Stimulated activated CD4-positive, alpha-beta T cell treated with anti-CD3 and anti-CD28 coated beads, Interleukin-1b, Interleukin-23, amount 100 ng/mL, for 4 hours (primary cell): ENCODE measurements at regions not wholly inside any gene's neighbourhood (a gene's known extent, or its start where the extent isn't known, plus 50 kb on each side); places are given as distances from the start of the nearest gene placed in this dataset.
A peak's percentile ranks its signal among the peaks of the same experiment; 100 is the strongest.

Source experiments
- DNase-seq, 2 donors: peaks; one replicate each; pipeline ENCODE4 v3.0.0-alpha.2; 2020; ENCODE audit warnings: low read depth in 2 of 2

DNA sequence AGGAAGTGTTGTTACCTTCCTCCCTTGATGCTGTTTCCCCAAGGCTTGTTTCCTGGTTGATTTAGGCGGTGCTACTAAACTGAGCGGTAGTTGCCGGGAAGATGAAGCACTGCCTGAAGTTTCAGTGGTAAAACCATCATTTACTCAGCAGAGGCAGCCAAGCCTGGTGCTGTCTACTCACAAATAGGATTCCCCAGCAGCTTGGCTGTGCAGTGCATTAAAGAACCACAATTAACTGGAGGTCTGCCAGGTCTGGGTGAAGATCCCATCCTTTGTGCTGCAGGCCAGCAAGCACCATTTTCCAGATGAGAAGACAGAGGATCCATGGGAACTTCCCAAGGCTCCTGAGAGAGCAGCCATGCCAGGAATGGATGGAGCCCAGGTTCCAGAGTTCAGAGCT lies 231.9 kb upstream of the E2F8 start:
- DNase-seq, result no peak

DNA sequence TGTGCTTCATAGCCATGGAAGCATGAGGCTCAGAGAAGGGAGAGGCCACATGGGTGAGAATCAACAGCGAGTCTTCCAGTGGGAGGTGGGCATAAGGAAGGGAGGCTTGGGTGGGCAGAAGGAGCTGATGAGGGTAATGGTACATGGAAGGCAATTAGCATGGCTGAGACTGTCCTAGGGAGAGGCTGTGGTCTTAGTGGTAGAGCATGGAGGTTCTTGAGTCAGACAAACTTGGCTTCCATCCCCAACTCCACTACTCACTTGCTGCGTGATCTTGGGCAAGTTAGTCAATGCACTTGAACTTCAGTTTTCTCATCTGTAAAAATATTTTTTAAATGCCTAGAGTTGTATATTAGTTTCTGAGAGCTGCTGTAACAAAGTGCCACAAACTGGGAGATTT lies 227.2 kb upstream of the E2F8 start:
- no peak for DNase-seq

DNA sequence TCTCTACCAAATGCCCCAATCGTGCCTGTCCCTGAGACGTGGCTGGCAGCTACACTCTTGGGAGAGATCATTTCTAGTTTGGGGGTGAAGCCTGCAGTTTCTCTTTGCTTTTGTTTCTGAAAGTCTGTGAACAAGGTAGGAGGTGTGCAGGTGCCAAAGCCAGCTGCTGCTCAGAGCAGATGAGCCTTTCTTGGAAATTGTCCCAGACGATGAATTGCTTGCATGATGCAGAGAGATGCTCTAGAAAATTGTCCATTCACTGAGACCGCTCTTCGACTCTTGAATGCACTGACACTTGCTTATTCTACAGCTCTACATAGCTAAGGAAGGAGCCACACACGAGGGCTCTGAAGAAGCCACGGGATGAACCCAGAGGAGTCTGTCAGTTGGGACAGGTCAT lies 225.6 kb upstream of the E2F8 start:
- DNase-seq, result no peak

DNA sequence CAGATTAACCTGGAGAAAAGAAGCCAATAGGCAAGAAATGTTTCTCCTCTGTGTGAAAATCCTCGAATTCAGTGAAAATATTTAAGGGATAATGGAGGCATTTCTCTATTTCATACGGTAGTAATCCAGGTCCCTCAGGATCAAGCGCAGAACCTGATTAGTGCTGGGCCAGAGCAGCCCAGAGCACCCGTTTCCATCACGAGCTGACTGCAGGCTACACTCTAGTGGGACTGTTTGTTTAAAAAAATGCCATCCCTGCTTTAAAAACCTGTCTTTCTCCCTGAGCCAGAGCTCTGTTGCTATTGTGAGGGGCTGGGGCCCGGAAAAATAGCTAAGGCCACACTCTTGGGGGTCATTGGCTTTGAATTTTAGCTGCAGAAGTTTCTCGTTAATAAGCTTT lies 223.2 kb upstream of the E2F8 start:
- DNase-seq, result no peak

DNA sequence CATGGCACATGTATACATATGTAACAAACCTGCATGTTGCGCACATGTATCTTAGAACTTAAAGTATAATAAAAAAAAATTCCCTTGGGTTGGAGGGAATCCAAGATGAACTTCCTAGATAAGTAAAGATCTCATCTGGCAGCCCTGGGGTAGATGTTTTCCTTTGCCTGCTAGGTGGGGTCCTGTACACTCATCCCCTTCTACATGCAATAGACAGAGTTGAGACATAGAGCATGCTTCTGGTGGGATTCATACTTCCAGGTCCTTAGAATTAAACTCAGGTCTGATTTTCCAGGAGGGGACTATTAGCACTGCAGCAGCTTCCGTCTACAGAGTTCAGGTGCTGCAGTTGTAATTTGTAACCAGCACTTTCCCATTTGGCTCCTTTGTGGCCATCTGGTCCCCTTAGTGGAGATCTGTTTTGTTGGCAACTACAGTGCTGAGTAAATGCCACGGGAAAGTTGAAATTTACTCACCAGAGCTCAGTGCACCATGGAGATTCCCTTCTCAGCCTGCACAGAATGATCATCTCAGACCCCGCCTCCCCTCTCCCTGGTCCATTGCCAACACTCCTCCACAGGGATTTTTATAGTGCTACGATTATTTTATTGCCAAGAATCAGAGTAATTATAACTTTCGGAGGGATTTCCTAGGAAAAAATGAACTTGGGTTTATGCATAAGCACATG lies 220.1 kb upstream of the E2F8 start:
- no peak for DNase-seq

DNA sequence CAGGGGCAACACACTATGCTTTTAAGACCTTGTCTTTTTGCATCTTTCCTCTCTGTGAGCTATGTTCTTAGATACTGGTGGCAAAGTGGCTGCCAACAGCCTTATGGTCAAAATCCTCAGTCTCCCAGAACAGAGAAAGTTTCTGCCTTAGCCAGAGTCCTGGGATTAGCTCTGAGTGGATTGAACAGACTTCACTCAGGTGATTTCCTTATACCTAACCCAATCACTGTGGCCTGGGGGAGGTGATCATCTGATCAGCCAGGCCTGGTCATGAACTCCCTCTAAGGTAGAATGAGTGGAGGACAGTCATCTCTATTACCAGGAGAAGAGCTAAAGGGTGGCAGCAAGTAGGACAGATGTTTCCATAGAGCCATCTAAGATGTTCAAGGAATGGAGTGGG lies 218.5 kb upstream of the E2F8 start:
- no peak for DNase-seq

DNA sequence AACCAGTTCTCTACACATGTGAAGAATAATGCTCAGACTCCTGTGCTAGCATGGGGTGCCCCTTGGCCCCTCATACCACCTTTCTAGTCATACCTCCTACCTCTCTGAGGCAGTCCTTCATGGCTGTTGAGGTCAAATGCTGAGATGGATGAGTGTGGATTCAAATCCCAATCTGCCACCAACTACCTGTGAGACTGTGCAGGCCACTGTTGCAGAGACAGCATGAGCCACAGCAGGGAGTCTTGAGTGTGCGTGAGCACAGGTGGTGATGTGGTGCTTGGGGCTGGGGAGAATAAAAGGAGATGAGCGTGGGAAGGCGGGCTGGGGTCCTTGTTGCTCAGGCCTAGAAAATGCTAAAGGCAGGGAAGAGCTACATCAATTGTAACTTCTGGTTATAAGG lies 218.0 kb upstream of the E2F8 start:
- DNase-seq, result no peak

DNA sequence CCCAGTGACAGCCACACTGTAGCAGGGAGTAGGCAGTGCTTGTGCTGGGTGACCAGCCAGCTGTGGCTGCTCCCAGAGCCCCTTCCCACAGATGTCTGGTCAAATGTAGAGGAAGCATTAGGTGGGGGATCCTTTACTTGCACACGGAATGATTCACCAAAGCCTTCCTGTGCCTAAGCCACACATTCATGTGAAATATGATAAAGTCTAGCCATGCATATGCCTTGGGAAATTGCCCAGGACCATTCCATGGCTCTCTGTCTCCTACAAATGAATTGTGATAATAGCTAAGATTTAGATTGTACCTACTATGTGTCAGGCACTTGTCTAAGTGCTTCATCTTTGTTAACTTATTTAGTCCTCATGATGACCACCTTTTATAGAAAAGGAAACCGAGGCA lies 217.5 kb upstream of the E2F8 start:
- no peak for DNase-seq

DNA sequence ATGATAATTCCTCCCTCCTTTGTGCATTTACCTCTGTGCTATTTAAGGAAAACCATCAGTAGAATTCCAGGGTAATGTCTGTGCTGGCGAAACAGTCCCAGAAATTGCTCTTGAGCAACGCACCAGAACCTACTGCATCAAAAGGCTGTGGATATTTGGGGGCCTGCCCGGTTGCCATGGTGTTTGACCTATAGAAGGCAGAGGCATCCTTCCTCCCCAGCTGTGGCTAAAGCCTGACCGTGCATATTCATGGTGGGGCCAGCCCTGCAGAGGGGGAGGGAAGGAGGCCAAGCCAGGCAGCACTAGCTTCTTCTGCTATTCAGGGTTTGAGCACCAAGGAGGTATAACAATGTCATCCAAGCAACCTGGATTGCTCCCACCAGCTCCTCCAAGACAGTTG lies 215.0 kb upstream of the E2F8 start:
- no peak for DNase-seq

DNA sequence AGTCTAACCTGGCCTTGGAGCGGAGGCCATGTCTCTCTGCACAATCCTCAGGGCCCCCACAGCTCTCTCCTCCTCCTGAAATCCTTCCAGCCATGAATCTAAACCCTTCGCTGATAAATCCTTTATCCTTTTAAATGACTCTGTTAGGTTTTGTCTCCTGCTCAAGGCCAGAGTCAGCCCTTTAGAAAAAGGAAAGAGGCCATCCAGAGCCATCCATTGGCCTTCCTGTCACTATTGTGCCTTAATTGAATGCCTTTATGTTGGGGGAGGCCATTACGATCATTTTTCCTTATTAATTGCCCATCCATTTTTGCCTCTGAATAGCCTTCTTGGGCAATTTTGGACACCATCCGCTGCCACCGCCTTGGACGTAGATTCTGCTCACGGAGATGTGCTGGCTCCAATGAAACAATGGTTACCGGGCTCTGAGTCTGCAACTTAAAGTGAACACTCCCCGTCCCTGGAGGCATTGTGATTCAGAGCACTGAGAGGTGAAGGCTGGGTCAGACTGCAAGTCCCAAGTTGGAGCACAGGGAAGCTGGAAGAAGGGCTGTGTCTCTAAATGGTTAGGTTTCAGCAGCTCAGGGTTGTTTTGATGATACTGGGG lies 213.0 kb upstream of the E2F8 start:
- no peak for DNase-seq

DNA sequence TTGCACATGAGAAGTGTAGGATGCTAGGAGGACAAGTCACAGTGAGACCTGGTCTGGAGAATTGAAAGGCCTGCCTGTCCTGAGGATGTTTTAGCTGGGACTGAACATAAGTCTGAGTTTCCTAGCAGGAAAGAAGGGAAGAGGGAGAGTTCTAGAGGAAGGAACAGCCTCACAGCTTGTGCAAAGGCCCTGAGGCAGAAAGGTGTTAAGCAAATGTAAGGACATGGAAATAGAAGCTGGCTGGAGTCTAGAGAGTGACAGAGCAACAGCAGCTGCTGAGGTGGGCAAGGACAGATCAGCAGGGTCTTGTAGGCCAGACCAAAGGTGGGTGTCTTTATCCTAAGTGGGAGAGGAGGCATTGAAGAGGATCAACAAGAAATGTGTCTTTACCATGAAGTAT lies 210.9 kb upstream of the E2F8 start:
- DNase-seq, result no peak

DNA sequence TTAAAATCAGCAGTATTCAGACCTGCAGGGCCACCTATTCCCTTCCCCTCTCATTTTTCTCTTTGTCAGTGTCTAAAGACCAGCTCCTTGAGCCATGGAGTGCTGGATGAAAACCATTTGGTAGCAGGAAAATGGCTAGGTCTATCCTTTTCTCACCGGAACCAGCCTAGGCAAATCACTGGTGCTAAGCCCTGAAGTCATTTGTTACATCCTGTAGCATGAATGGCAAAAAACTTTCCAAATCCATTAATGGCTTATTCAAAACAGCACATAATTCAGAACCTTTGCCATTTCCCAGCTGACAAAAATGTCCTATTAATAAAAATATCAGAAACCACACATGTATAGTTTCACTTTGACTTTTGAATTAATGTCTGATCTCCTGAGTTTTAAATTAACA lies 209.5 kb upstream of the E2F8 start:
- no peak for DNase-seq

DNA sequence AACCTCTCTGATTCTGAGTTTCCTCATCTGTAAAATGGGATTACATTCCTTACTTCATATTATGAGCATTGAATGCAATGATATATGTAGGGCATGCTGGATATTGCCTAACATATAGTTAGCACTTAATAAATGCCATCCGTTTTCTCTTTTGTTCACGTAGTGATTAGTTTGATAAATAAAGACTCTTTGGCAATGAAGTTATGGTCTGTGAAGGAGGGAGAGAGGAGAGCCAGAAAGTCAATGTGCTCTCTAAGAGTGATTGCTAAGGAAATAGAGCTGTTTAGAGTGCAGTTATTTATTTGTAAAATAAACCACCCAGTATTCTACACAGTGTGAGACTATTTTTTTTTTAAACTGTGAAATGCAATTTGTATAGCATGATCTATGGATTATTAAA lies 207.9 kb upstream of the E2F8 start:
- no peak for DNase-seq

DNA sequence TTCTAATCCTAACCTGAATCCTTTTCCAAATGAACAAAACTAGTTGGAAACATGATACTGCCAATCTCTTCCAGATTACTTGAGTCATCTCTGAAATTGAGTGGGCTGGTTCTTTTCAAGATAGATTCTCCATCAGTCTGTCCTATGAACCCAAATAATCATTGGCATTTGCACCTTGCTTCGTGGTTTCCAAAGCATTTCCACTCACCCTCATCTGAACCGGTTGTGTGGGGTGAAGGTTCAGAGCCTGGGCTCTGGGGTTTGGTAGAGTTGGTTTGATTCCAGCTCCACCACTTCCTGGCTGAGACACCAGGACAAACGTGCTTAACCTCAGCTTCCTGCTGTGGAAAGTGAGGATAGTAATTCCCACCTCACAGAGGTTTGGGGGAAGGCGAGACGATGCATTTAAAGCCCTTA lies 206.4 kb upstream of the E2F8 start:
- no peak for DNase-seq

DNA sequence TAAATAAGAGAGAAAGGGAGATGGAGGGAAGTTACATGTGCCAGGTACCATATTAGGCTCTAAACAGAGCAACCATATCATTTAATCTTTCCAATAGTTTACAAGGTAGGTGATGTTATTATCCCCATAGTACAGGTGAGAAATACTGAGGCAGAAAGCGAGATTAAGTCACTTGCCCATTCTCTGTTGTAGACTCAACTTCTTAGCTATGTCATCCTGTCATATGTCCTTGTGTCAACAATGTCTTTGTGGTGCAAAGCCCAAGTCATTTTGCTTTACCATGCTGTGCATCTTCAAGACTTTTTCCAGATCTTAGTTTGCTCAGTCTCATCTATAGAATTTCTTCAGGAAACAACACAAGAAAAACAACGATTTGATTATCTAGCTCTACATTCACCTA lies 205.0 kb upstream of the E2F8 start:
- no peak for DNase-seq

DNA sequence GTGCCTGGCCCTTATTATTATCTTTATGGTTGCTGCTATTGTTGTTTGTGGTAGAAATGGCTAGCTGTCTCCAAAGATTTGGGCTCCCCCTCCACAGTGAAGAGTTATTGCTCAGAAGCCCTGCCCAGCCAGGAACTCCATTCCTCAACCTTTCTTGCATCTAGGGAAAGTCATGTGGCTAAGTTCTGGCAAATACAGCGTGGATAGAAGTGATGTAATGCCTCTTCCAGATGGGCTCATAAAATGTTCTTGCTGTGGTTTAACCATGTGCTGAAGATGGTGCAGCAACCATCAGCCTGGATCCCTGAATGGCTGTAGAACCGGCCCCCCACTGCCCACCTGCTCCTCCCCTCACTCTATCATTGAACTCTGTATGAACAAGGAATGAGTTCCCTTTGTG lies 203.5 kb upstream of the E2F8 start:
- no peak for DNase-seq

DNA sequence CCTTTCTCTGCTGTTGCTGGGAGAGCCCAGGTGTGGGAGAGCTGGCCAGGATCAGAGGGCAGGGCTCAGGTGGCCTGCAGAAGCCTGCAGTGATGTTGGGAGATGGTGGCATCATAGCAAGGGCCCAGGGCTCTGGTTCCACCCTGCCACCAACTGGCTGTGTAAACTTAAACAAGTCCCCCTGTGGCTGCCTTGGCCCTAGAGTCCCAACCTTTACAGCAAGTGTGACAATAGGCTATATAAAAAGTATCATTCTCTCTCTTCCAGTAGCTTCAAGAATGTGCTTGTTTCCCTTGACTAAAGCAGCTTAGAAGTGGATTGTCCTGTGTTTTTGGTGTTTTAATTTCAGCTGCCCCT lies 201.8 kb upstream of the E2F8 start:
- no peak for DNase-seq

DNA sequence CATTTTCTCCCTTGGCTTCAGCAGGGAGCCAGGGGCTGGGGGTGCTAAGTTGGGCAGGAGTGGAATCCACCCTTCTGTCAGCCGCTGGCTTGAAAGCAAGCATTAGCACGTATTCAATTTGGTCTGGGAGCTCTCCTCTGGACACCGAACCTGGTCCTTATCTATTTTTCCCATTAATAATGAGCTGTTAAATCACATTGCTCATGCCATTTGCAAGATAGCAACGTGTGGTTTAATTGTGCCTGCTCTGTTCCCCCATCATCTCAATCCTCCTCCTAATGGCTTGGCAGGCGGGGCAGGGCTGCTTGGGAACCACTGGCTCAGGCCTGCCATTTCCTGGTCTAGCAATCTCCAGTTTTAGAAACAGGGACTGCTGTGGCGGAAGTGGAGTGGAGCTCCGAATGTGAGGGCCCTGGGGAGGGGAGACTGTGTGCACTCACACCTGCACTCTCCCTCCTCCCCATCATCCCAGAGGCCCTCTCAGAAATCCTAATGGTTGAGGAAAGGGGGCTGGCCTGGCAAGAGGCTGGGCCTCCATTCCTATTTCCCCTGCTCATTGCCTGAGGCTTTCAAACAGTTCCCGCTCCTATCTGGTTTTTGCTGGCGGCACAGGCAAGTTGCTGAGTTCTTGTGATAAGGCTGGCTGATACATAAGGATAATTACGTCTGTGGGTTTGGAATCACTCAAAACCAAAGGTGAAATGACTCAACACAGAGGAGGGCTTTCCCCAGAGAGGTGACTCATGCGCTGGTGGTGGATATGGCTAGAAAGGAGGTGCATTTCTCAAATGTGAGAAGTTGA lies 201.2 kb upstream of the E2F8 start:
- peak in 1 of 2 donors; percentile 2 for DNase-seq

DNA sequence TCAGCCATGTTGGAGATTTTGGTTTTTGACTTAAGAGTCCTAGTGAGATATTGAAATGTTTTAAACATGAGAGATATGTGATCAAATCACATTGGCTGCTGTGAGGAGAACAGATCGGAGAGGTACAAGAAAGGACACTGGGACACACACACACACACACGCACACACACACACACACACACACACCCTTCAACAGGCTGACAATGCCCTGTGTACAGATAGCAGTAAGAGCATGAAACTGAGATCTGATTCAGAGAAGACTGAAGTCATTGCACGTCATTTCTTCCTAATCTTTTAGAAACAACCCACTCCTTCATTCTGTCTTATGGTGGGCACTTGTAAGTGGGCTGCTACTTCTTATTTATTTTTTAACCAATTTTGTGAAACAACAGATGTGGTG lies 200.5 kb upstream of the E2F8 start:
- no peak for DNase-seq

DNA sequence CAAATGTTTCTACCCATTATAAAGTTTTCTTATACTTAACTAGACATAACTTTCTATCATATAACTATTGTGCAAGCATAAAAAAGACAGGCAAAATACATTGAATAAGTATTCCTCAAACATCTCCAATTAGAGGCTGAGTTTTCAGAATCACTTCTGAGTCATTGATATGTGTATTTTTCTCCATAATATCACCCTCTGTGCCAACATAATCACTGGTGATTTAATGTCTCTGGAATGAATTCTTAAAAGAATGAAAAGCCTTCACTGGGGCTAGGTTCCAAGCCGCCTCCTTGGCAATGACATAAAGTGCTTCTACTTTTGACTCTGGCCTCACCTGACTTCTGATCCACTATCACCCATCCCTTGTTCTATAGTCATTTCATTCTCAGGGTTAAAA lies 197.0 kb upstream of the E2F8 start:
- DNase-seq, result no peak

DNA sequence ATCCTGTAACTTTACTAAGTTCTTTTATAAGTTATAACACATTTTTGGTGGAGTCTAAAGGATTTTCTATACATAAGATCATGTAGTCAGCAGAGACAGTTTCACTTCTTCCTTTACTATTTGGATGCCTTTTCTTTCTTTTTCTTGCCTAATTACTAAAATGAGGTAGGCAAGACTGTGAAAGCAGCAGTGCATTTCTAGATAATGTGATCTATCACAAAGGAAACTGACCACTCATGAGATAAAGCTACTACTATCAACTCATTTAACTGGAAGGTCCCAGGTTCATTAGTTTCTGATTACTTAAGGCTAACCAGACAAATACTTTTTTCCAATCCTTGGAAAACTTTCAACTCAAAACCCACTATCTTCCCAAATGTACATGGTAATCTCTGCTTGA lies 196.2 kb upstream of the E2F8 start:
- no peak for DNase-seq

DNA sequence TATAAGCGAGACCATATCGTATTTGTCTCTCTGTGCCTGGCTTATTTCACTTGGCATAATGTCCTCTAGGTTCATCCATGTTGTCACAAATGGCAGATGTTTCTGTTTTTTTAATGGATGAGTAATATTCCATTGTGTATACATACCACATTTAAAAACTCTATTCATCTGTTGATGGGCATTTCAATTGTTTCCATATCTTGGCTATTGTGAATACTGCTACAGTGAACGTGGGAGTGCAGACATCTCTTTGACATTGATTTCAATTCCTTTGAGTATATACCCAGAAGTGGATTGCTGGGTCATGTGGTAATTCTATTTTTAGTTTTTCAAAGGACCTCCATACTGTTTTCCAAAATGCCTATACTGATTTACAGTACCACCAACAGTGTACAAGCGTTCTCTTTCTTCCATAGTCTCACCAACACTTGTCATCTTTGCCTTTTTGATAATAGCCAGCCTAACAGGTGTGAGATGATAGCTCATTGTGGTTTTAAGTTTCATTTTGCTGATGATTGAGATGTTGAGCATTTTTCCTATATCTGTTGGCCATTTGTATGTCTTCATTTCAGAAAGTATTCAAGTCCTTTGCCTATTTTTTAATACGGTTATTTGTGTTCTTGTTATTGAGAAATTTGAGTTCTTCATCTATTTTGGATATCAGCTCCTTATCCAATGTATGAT lies 194.7 kb upstream of the E2F8 start:
- no peak for DNase-seq

DNA sequence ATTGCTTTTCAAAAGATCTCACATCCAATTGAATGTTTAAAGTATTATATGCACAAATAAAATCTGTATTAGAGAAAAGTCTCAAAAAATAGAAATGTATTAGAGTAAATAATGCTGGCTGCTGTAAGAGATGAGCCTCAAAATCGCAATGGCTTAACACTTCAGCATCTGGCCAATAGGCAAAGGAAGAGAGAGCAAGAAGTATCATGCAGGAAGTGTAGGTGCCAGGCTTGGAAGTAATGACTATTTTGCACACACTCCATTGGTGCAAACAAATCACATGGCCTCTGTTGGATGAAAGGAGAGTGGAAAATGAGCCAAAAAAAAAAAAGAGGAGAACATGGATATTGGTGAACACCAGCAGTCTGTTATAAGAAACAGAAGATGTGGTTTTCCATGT lies 193.0 kb upstream of the E2F8 start:
- DNase-seq, result no peak
